ENCODE measurements at regions not wholly inside any gene's neighbourhood (a gene's known extent, or its start where the extent isn't known, plus 50 kb on each side); places are given as distances from the start of the nearest gene placed in this dataset.

DNA sequence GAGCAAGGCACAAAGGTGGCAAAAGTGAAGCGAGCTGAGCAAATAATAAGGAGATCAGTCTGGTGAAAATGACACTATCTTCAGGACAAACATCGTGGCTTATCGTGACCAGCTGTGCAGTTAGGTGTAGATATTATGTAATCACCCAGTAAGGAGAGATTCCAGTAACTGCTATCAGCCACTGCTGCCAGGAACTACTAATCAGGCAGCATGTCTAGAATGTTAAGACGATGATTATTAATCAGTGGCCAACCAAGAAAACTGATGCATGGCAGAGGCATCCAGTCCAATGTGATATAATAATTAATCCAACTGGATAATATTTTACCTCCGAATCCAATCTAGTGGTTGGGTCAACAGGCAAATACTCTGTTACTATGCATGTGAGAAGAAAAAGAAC, 252.7 kb upstream of the ZPLD1 start:
- Mint-ChIP-seq H3K27me3 (ENCODE audit: low read depth, poor library complexity) (no peaks in the 10 kb centered on the region), H3K36me3 (ENCODE audit: low read depth) (no peaks in the 10 kb centered on the region), H3K4me1 (peaks cover under 1% of the 10 kb centered on the region), H3K27ac (no peak overlapping the region), H3K4me3 (no peak overlapping the region), H3K9me3 (no peaks in the 10 kb centered on the region)
- DNase-seq: no peak
- TF ChIP-seq, protein P1, sequence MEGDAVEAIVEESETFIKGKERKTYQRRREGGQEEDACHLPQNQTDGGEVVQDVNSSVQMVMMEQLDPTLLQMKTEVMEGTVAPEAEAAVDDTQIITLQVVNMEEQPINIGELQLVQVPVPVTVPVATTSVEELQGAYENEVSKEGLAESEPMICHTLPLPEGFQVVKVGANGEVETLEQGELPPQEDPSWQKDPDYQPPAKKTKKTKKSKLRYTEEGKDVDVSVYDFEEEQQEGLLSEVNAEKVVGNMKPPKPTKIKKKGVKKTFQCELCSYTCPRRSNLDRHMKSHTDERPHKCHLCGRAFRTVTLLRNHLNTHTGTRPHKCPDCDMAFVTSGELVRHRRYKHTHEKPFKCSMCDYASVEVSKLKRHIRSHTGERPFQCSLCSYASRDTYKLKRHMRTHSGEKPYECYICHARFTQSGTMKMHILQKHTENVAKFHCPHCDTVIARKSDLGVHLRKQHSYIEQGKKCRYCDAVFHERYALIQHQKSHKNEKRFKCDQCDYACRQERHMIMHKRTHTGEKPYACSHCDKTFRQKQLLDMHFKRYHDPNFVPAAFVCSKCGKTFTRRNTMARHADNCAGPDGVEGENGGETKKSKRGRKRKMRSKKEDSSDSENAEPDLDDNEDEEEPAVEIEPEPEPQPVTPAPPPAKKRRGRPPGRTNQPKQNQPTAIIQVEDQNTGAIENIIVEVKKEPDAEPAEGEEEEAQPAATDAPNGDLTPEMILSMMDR (IDR thresholded peaks at IDR 0.05): no peak

DNA sequence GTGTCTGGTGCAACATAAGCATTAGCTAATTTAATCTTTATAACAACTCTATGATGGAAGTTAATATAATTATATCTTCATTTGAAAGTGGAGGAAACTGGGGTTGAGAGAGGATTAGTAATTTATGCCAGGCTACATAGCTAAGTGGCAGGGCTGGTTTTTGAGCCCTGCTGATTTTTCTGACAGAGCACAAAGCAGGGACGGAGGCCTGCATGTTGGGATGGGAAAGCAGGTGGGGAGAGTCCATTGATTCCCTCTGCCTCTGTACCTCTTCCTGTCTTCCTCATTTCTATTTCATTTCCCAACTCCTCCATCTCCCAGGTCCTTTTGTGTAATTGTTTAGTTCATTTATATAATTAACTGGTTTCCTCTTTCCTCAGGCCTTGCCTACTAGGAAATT, 251.6 kb upstream of the ZPLD1 start:
- H3K4me1 Mint-ChIP-seq: no peaks in the 10 kb centered on the region
- H3K36me3 Mint-ChIP-seq (ENCODE audit: low read depth): no peaks in the 10 kb centered on the region
- no peaks in the 10 kb centered on the region for H3K27me3 Mint-ChIP-seq (ENCODE audit: low read depth, poor library complexity)
- no peaks in the 10 kb centered on the region for H3K9me3 Mint-ChIP-seq
- no peak overlapping the region for H3K4me3 Mint-ChIP-seq
- TF ChIP-seq, protein P1 (IDR thresholded peaks at IDR 0.05): no peak
- no peak overlapping the region for H3K27ac Mint-ChIP-seq
- DNase-seq: no peak

DNA sequence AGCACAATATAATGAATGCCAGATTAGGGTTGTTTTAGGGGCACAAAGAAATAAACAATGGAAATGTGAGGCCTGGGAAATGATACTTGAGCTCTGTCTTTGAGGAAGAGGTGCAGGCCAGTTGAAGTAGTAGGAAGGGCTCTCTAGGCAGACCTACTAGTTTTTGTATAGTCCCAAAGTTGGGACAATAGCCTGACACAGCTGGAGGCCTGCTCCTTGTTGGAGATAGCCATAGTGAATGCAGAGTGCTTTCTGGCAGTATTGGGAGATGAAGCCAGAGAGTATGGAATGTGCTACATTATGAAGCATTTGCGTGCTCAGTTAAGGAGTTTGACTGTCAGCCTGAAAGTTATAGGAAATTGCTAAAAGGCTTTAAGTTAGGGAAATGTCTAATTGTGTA, 251.2 kb upstream of the ZPLD1 start:
- TF ChIP-seq, protein P1 (IDR thresholded peaks at IDR 0.05): no peak
- DNase-seq: no peak
- H3K27ac Mint-ChIP-seq: no peak overlapping the region
- no peaks in the 10 kb centered on the region for H3K9me3 Mint-ChIP-seq
- H3K4me3 Mint-ChIP-seq: no peak overlapping the region
- H3K36me3 Mint-ChIP-seq (ENCODE audit: low read depth): no peaks in the 10 kb centered on the region
- no peaks in the 10 kb centered on the region for H3K27me3 Mint-ChIP-seq (ENCODE audit: low read depth, poor library complexity)
- no peaks in the 10 kb centered on the region for H3K4me1 Mint-ChIP-seq

DNA sequence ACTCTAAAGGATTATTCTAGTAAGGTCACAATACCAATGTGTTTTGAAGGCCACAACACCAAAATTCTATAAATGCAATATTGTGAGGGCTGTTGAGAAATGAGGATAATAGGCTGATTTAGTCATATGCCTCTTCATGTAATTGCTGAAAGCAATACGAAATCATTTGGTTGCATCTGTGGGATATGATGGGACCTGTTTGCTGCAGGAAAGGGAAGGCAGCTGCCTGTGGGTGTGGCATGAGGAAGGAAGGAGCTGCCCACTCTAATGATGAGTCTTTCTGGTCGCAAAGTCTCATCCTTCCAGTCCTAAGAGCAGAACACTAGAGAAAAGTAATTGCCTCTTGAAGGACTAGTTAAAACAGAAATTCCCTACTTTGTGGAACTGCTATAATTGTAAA, 245.3 kb upstream of the ZPLD1 start:
- TF ChIP-seq, protein P1 (IDR thresholded peaks at IDR 0.05): no peak
- no peaks in the 10 kb centered on the region for H3K36me3 Mint-ChIP-seq (ENCODE audit: low read depth)
- H3K9me3 Mint-ChIP-seq: no peaks in the 10 kb centered on the region
- no peak for DNase-seq
- no peak overlapping the region for H3K4me3 Mint-ChIP-seq
- H3K27me3 Mint-ChIP-seq (ENCODE audit: low read depth, poor library complexity): peaks cover 2% of the 10 kb centered on the region
- H3K4me1 Mint-ChIP-seq: no peaks in the 10 kb centered on the region
- H3K27ac Mint-ChIP-seq: no peak overlapping the region

DNA sequence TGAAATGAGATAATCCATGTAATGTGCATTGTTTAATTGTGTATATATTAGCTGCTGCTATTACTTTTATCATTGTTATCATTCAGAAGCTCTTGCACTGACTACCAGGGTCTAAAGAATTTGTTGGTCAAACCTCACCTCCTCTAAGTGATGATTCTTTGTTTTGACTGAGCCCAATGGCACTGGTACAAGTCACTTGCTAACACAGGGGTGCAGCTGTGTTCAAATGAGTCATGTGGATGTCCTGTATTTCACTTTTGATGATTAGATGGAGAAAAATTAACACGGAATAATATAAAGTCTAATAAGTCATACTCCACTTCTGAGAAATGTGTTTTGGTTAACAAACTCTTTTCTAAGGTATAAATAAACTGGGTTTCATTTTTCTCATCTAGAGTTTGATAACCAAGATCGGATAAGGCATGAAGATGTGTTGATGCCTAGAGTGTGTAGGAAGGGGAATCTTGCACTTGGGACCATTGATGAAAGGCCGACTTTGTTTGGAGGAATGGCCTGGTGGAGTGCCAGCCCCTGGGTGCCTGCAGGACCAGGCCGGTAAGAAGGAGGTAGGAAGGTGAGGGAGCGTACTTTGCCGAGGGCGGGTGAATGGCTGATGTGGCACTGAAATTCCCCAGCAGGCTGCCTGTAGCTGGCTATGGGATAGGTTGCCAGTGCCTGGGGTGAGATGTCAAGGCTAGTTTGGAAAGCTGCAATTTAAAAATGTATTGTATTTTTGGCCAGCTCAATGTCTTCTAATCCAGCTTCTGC, 244.7 kb upstream of the ZPLD1 start:
- no peak overlapping the region for H3K27ac Mint-ChIP-seq
- H3K4me3 Mint-ChIP-seq: no peak overlapping the region
- TF ChIP-seq, protein P1 (IDR thresholded peaks at IDR 0.05): no peak

DNA sequence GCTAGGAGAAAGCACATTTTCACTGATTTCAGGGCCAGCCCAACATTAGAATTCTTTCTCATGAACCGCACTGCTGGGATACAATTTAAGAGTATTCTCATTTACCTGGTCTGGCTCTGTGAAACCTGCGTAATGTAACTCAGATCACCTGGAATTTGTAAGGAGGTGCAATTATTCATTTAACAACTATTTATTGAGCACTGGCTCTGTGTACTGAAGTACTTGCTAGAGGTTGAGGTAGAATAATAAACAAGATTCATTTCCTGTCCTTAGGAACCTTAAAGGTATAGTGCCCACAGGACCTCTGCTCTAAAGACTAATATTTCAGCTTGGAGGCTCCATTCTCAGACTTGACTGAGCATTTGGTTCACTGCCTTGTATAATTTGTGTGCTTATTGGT, 242.2 kb upstream of the ZPLD1 start:
- H3K4me1 Mint-ChIP-seq: no peaks in the 10 kb centered on the region
- TF ChIP-seq, protein P1 (IDR thresholded peaks at IDR 0.05): no peak
- H3K4me3 Mint-ChIP-seq: no peak overlapping the region
- no peaks in the 10 kb centered on the region for H3K9me3 Mint-ChIP-seq
- peaks cover 5% of the 10 kb centered on the region for H3K27me3 Mint-ChIP-seq (ENCODE audit: low read depth, poor library complexity)
- no peak overlapping the region for H3K27ac Mint-ChIP-seq
- DNase-seq: no peak
- no peaks in the 10 kb centered on the region for H3K36me3 Mint-ChIP-seq (ENCODE audit: low read depth)

More for the DNA sequence above, 244.7 kb upstream of the ZPLD1 start:
- H3K36me3 Mint-ChIP-seq (ENCODE audit: low read depth): no peaks in the 10 kb centered on the region
- no peaks in the 10 kb centered on the region for H3K9me3 Mint-ChIP-seq
- H3K4me1 Mint-ChIP-seq: no peaks in the 10 kb centered on the region
- H3K27me3 Mint-ChIP-seq (ENCODE audit: low read depth, poor library complexity): peaks cover 5% of the 10 kb centered on the region
- no peak for DNase-seq
